HG03457 (cell line): ENCODE measurements at regions not wholly inside any gene's neighbourhood (a gene's known extent, or its start where the extent isn't known, plus 50 kb on each side); places are given as distances from the start of the nearest gene placed in this dataset.

ENCODE experiments used
- ATAC-seq: cut with Tn5 transposase; IDR thresholded peaks from one replicate; pipeline ENCODE4 v1.9.1; 2021; ENCODE audit warnings: moderate number of reproducible peaks; ENCODE audit not compliant: unreplicated experiment

GRCh38 chr10:131658476-131659110, 242.2 kb upstream of the PPP2R2D start:
- ATAC-seq: no peak

DNA sequence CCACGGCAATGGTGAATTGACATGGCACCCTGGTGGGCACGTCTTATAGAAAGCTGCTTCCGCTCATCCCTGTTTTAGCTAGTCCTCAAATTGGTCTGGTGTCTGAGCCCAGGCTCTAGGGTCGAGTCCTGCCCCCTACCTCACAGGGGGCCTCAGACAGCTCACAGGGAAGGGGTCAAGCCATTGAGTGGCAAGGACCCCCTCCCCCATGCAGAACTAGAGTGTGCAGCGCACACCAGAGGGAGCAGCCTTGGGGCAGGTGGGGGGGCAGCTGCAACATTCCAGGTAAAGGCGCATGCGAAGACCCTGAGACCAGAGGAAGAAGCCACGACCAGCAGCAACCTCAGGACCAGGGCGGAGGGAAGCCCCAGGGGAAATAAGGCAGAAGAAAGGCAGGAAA, 240.4 kb upstream of the PPP2R2D start:
- no peak for ATAC-seq

DNA sequence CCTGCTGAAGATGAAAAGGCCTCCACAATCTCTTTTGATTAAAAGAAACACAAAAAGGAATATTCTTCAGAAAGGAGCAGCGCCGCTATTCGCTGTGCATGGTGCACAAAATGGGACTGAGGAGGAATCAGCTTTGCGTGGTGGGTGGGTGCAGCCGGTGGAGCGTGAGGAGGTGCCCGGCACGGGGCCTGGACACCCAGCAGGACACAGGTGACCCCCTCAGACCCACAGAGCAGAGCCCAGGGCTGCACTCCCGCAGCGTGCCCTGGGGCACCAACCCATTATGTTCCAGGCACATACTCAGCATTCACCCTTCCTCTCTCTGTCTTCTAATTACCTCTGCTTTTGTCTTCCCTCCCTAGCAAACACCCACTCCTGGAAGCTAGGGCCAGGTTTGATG, 238.0 kb upstream of the PPP2R2D start:
- no peak for ATAC-seq

DNA sequence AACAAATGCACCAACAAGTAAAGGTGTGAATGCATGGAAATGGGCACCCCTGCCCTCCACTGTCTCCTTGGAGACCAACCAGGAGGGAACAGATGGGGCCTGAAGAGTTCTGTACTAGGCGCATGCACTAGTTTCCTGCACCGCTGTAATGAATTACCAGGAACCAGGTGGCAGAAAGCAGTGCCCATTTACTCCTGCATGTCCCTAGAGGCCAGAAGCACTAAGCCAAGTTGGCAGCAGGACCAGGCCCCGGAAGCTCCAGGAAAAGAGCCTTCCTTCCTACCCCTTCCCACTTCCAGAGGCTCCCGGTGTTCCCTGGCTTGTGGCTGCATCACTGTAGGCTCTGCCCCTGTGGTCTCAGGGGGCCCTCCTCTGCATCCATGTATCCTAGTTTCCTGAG, 237.5 kb upstream of the PPP2R2D start:
- ATAC-seq: no peak

DNA sequence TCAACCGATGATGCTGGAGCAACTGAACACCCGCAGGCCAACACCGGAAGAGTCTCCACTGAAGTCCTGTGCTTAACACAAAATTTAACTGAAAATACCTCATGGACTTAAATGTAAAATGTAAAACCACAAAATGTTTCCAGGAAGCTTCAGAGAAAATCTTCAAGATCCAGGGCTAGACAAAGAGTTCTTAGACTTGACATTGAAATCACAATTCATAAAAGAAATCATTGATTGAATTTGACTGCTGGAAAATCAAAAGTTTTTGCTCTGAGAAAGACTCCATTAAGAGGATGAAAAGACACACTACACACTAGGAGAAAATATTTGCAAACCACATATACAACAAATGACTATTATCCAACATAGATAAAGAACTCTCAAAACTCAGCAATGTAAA, 234.7 kb upstream of the PPP2R2D start:
- no peak for ATAC-seq

- ATAC-seq: no peak
Measured at GRCh38 chr10:131667047-131667446, 233.8 kb upstream of the PPP2R2D start.

- ATAC-seq: no peak
Measured at GRCh38 chr10:131667561-131667960, 233.2 kb upstream of the PPP2R2D start.

- ATAC-seq: no peak
Measured at GRCh38 chr10:131668903-131669302, 231.9 kb upstream of the PPP2R2D start.

DNA sequence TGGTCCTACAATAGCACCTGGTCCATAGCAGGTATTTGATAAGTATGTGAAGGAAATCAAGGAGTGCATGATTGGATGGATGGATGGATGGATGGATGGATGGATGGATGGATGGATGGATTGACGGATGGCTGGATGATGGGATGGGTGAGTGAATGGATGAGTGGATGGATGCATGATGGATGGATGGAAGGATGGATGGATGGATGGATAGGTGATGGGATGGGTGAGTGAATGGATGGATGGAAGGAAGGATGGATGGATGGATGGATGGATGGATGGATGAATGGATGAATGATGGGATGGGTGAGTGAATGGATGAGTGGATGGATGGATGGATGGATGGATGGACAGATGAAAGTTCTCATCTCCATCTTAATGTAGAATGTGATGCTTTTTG, 231.0 kb upstream of the PPP2R2D start:
- ATAC-seq: no peak

- ATAC-seq: no peak
Measured at GRCh38 chr10:131670341-131670740, 230.5 kb upstream of the PPP2R2D start.

- ATAC-seq: no peak
Measured at GRCh38 chr10:131673396-131673795, 227.4 kb upstream of the PPP2R2D start.

- ATAC-seq: no peak
Measured at GRCh38 chr10:131674130-131674529, 226.7 kb upstream of the PPP2R2D start.

DNA sequence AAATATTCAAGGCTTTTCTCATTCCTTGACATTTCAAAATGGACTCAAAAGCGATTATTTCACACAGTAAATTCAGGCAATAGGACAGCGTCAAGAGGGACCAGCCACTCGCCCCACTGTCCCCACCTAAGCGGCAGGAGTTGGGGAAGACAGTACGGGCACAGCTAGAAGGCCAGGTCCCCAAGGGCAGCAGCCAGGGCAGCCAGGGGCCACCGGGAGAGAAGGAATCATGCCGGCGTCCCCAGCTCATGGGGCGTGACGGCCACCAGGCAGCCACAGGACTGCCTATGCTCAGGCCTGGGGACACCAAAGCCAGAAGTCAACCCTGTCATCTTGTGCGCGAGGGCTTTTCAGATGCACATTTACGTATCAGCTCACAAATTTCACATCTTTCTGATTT, 225.7 kb upstream of the PPP2R2D start:
- ATAC-seq: no peak

DNA sequence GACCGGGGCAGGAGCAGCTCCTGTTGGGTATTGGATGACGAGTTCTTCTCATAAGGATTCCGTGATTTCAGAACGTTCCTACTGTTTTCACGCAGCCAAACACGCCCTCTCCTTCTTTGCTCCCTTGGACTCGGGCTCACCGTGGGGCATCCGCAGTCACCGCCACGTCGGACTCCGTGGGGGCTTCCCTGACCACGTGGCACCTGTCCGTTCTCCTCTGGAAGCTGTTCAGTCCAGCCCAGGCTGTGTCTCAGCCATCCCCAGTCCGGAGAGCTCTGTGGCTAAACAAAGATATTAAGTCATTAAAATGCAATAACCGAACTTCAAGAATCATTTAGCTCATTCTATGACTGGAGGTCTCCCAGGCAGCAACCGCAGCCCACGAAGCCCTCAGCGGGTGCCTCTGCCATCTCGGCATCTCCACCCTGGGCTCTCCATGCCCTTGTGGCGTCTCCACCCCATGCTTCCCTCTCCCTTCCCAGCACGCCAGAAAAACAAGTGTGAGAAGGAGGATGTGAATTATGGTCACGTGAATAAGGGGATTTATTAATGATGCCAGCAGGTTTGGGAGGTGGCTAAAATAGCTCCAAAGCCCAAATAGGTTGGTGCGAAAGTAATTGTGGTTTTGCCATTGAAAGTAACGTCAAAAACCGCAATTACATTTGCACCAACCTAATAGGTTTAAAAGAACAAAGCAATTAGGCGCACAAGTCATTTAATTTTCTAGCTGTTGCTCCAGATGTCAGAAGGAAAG, 224.6 kb upstream of the PPP2R2D start:
- no peak for ATAC-seq

GRCh38 chr10:131676800-131677421, 223.9 kb upstream of the PPP2R2D start:
- ATAC-seq: no peak

GRCh38 chr10:131677671-131678070, 223.1 kb upstream of the PPP2R2D start:
- no peak for ATAC-seq

DNA sequence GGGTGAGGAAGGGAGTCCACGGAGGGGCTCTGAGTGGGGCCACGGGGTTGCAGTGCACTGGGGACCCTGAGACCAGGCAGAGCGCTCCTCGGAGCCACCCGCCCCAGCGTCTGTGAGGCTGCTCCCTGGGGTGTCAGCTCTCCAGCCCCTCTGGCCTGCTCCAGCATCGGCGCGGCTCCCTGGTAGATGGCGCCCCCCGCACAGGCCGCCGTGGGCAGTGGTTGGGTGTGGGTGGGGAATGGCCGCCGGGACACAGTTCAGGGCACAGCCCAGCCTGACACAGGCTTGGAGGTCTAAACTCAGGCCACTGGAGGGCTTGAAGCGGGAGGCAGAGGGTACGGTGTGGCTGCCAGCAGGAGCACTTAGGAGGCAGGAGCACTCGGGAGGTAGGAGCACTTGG, 222.6 kb upstream of the PPP2R2D start:
- no peak for ATAC-seq

DNA sequence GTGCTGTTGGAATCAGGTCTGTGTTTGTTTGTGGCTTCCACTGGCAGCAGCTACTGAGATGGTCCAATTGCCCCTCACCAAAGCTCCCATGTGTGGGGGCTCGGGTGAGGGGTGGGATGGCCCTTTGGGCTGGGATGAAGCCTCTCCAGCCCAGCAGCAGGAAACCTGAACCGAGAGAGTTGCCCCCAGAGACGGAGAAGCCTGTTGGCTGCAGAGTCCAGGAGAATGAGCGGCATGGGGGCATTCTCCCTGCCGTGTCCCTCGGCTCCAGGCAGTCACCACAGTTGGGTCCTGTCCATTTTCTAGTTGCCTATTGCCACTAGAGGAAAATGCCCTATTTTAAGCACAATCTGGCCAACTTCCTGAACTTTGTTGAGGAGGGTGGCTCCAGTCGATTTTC, 222.2 kb upstream of the PPP2R2D start:
- no peak for ATAC-seq

DNA sequence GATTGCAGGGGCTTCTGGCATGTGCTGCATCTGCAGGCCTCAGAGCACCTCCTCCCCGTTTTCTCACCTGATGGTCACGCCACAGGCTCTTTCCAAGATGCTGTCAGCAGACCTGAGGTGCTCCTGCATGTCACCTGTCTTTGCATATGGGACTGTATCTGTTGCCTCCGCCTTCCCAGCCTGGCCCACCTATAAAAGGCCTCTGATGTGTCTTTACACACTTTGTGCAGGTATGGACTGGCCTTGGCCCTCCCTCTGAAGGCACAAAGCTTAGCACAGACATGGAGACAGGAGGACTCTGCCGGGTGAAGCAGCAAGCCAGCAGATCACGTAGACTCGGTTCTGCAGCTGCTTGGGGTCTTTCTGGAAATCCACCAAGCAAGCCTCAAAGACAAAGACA, 220.9 kb upstream of the PPP2R2D start:
- ATAC-seq: no peak

DNA sequence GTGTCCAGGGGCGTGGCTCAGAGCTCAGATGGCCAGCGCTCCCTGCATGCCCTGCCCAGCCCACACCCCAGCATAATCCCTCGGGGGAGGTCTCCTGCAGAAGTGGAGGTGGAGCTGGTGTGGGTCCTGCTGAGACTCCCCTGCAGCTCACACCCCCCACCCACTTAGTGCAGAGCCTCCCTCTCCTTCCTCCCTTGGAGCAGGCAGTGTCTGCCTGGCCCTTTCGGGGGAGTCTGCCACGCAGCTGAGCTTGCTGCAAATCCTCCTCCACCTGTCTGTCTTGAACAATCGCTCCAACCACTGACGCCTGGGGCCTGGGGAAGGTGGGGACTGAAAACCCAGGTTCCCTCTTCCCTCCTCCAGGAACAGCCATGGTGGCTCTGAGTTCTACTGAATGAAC, 219.7 kb upstream of the PPP2R2D start:
- ATAC-seq: no peak

DNA sequence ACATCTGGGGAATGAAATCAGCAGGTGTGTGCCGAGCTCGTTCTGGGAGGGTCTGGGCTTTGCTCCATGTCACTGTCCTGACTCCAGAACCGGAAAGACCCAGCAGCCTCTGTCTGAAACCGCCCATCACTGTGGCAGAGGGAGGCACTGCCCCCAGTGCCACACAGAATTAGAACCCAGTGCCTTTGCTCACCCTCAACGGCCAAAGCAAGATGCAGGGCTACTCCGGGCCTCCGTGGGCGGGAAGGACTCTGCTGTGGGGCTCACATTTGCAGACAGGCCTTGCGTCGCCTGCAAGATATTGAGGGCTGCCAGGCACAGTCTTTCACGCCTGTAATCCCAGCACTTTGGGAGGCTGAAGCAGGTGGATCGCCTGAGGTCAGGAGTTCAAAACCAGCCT, 219.2 kb upstream of the PPP2R2D start:
- ATAC-seq: no peak

GRCh38 chr10:131682271-131682962, 218.4 kb upstream of the PPP2R2D start:
- no peak for ATAC-seq
